Motor neuron (in vitro differentiated cells): ENCODE measurements at regions not wholly inside any gene's neighbourhood (a gene's known extent, or its start where the extent isn't known, plus 50 kb on each side); places are given as distances from the start of the nearest gene placed in this dataset.

Source experiments
- ATAC-seq, 8 experiments: fragments of 200-7000 bp; cut with Tn5 transposase; replicated peaks in 6 of 8; 2 replicates each; pipeline ENCODE4 v1.8.0; 2021; ENCODE audit warnings: mild to moderate bottlenecking in 8 of 8, moderate library complexity in 8 of 8
- H3K27ac ChIP-seq, 2 donors: fragments of 250-450 bp; sonication (Bioruptor Pico); 2 replicates each; pipeline ENCODE4 v1.9.0; 2021; ENCODE audit warnings: antibody characterized with exemption in 2 of 2, mild to moderate bottlenecking in 2 of 2, moderate library complexity in 1 of 2
- H3K4me1 ChIP-seq, 2 donors: fragments of 250-450 bp; sonication (Bioruptor Pico); replicated peaks in 1 of 2; 2 replicates each; pipeline ENCODE4 v1.6.1; 2021; ENCODE audit warnings: antibody characterized with exemption in 2 of 2, mild to moderate bottlenecking in 2 of 2, moderate library complexity in 1 of 2
- H3K4me3 ChIP-seq, 5 donors: fragments of 250-450 bp; sonication (Bioruptor Pico); 2 replicates each; pipeline ENCODE4 v1.9.0; 2021; ENCODE audit warnings: antibody characterized with exemption in 5 of 5, mild to moderate bottlenecking in 5 of 5, moderate library complexity in 4 of 5
- WGBS, 10 experiments: fragments of 450-650 bp; shearing (Covaris generic); methylation state at CpG; one replicate each; pipeline ENCODE4 v1.0.0; 2022; 5-methylcytosine and 5-hydroxymethylcytosine counted together
- in situ Hi-C, 9 experiments: fragments of 400-800 bp; cut with MboI; loops; one replicate each; pipeline ENCODE4 v1.15.0; 2021; ENCODE audit warnings: low sequenced_read_pairs in 9 of 9, low pct_unique_long_range_greater_than_20kb in 2 of 9; ENCODE audit not compliant: unreplicated experiment in 9 of 9

- H3K4me1 ChIP-seq: peaks cover 0 to 29% of the 10 kb centered on the region in 2 donors
- WGBS, 10 experiments: 67 to 93% (median 85%) methylated on average over 1 to 4 of the region's 4 CpGs; no CpG with 5 or more reads in 3 of the 10 experiments
- no peak overlapping the region for H3K27ac ChIP-seq
- ATAC-seq: peak in 2 of 8 experiments; percentile 14 to 53
- in situ Hi-C loops: no loop called here
- H3K4me3 ChIP-seq: no peak overlapping the region
Measured at GRCh38 chr2:71880846-71881610, 266.6 kb downstream of the CYP26B1 start.

GRCh38 chr2:71880287-71880686 lies 267.4 kb downstream of the CYP26B1 start:
- Histone ChIP-seq H3K27ac (no peak overlapping the region), H3K4me3 (no peak overlapping the region), H3K4me1 (peaks cover 0 to 29% of the 10 kb centered on the region in 2 donors)
- ATAC-seq: no peak
- in situ Hi-C loops: no loop called here
- WGBS, 10 experiments: 0 to 83% (median 70%) methylated on average over 1 to 2 of the region's 3 CpGs; no CpG with 5 or more reads in 5 of the 10 experiments

- peaks cover 0 to 29% of the 10 kb centered on the region in 2 donors for H3K4me1 ChIP-seq
- in situ Hi-C loops: no loop called here
- peak in 5 of 8 experiments; percentile 11 to 32 (median 27) for ATAC-seq
- WGBS, 10 experiments: 73 to 86% (median 79%) methylated on average over 3 to 7 of the region's 13 CpGs; no CpG with 5 or more reads in 7 of the 10 experiments
- H3K27ac ChIP-seq: peak overlapping the region in 1 of 2 donors; percentile 77
- H3K4me3 ChIP-seq: no peak overlapping the region
Measured at GRCh38 chr2:71879509-71880184, 268.0 kb downstream of the CYP26B1 start.

GRCh38 chr2:71878626-71879508 lies 268.8 kb downstream of the CYP26B1 start:
- Histone ChIP-seq H3K4me3 (no peak overlapping the region), H3K4me1 (peaks cover 0 to 29% of the 10 kb centered on the region in 2 donors), H3K27ac (peak overlapping the region in 1 of 2 donors; percentile 77)
- WGBS, 10 experiments: 60 to 100% (median 88%) methylated on average over 1 to 3 of the region's 13 CpGs; no CpG with 5 or more reads in 5 of the 10 experiments
- ATAC-seq: peak in 4 of 8 experiments; percentile 40 to 78 (median 66)
- in situ Hi-C loops: no loop called here

- 20 to 100% (median 80%) methylated on average over 1 to 4 of the region's 5 CpGs; no CpG with 5 or more reads in 3 of the 10 experiments for WGBS, 10 experiments
- in situ Hi-C loops: no loop called here
- H3K4me3 ChIP-seq: no peak overlapping the region
- ATAC-seq: no peak
- peaks cover 0 to 21% of the 10 kb centered on the region in 2 donors for H3K4me1 ChIP-seq
- no peak overlapping the region for H3K27ac ChIP-seq
Measured at GRCh38 chr2:71877636-71878035, 270.0 kb downstream of the CYP26B1 start.

- ATAC-seq: no peak
- no peak overlapping the region for H3K4me3 ChIP-seq
- WGBS, 10 experiments: 43 to 100% (median 80%) methylated on average over 2 to 4 of the region's 6 CpGs; no CpG with 5 or more reads in 2 of the 10 experiments
- peaks cover 0 to 21% of the 10 kb centered on the region in 2 donors for H3K4me1 ChIP-seq
- in situ Hi-C loops: no loop called here
- no peak overlapping the region for H3K27ac ChIP-seq
Measured at GRCh38 chr2:71876542-71877451, 270.9 kb downstream of the CYP26B1 start.

- 60 to 100% (median 82%) methylated on average over 1 to 4 of the region's 12 CpGs; no CpG with 5 or more reads in 5 of the 10 experiments for WGBS, 10 experiments
- ATAC-seq: no peak
- in situ Hi-C loops: no loop called here
- H3K4me3 ChIP-seq: no peak overlapping the region
- no peak overlapping the region for H3K27ac ChIP-seq
- H3K4me1 ChIP-seq: no peaks in the 10 kb centered on the region
Measured at GRCh38 chr2:71872466-71873051, 275.1 kb downstream of the CYP26B1 start.

GRCh38 chr2:71865391-71865965 lies 282.2 kb downstream of the CYP26B1 start:
- Histone ChIP-seq H3K4me1 (peaks cover 0 to 4% of the 10 kb centered on the region in 2 donors), H3K4me3 (no peak overlapping the region), H3K27ac (no peak overlapping the region)
- no peak for ATAC-seq
- in situ Hi-C loops: no loop called here
- 34 to 93% (median 65%) methylated on average over 1 to 11 of the region's 11 CpGs; no CpG with 5 or more reads in 1 of the 10 experiments for WGBS, 10 experiments

- peaks cover 0 to 4% of the 10 kb centered on the region in 2 donors for H3K4me1 ChIP-seq
- in situ Hi-C loops: no loop called here
- no peak overlapping the region for H3K4me3 ChIP-seq
- 67 to 88% (median 74%) methylated on average over 2 to 4 of the region's 5 CpGs; no CpG with 5 or more reads in 5 of the 10 experiments for WGBS, 10 experiments
- no peak overlapping the region for H3K27ac ChIP-seq
- no peak for ATAC-seq
Measured at GRCh38 chr2:71864085-71864484, 283.6 kb downstream of the CYP26B1 start.

- Histone ChIP-seq H3K4me3 (no peak overlapping the region), H3K27ac (no peak overlapping the region), H3K4me1 (peaks cover 0 to 4% of the 10 kb centered on the region in 2 donors)
- in situ Hi-C loops: no loop called here
- no peak for ATAC-seq
- WGBS, 10 experiments: 0 to 80% (median 26%) methylated on average over 1 to 4 of the region's 5 CpGs; no CpG with 5 or more reads in 2 of the 10 experiments
Measured at GRCh38 chr2:71863396-71863795, 284.3 kb downstream of the CYP26B1 start.

GRCh38 chr2:71862921-71863320 lies 284.7 kb downstream of the CYP26B1 start:
- in situ Hi-C loops: no loop called here
- Histone ChIP-seq H3K27ac (no peak overlapping the region), H3K4me3 (no peak overlapping the region), H3K4me1 (peaks cover 0 to 4% of the 10 kb centered on the region in 2 donors)
- WGBS, 10 experiments: 3 to 54% (median 25%) methylated on average over 2 to 3 of the region's 3 CpGs; no CpG with 5 or more reads in 4 of the 10 experiments
- ATAC-seq: peak in 1 of 8 experiments; percentile 18
